ENCODE measurements at regions not wholly inside any gene's neighbourhood (a gene's known extent, or its start where the extent isn't known, plus 50 kb on each side); places are given as distances from the start of the nearest gene placed in this dataset.

GRCh38 chr2:23053601-23054000 lies 331.4 kb upstream of the KLHL29 start:
- no peak for TF ChIP-seq POLR2AphosphoS5 (IDR thresholded peaks at IDR 0.05)
- no peak for TF ChIP-seq POLR2A (IDR thresholded peaks at IDR 0.05)
- TF ChIP-seq CTCF (IDR thresholded peaks at IDR 0.05): no peak
